SU-DHL-6 (cell line): ENCODE measurements at regions not wholly inside any gene's neighbourhood (a gene's known extent, or its start where the extent isn't known, plus 50 kb on each side); places are given as distances from the start of the nearest gene placed in this dataset.

ENCODE experiments used
- H2AFZ ChIP-seq: fragments of 200-600 bp; sonication (generic); 2 replicates; pipeline ENCODE4 v1.6.1; 2014; ENCODE audit warnings: low read depth, mild to moderate bottlenecking, moderate library complexity, mixed read lengths, antibody characterized with exemption, low read length; ENCODE audit not compliant: severe bottlenecking
- H3F3A ChIP-seq: fragments of 200-600 bp; shearing (Covaris generic); 2 replicates; pipeline ENCODE4 v1.6.0; 2016; ENCODE audit warnings: antibody characterized with exemption, mild to moderate bottlenecking; ENCODE audit not compliant: insufficient read depth
- H3K27ac ChIP-seq: fragments of 200-600 bp; sonication (generic); 2 replicates; pipeline ENCODE4 v1.5.1; 2016; ENCODE audit warnings: low read depth, mild to moderate bottlenecking, low read length, moderate library complexity, mixed read lengths
- H3K27me3 ChIP-seq: fragments of 200-600 bp; sonication (generic), shearing (Covaris generic); 2 replicates; pipeline ENCODE4 v1.6.0; 2014; ENCODE audit warnings: mild to moderate bottlenecking, low read length
- H3K36me3 ChIP-seq: fragments of 200-600 bp; sonication (generic); 2 replicates; pipeline ENCODE4 v1.6.1; 2014; ENCODE audit warnings: mild to moderate bottlenecking, low read length, mixed read lengths
- H3K4me2 ChIP-seq: fragments of 300-600, 200-600 bp; shearing (Covaris generic), sonication (generic); 2 replicates; pipeline ENCODE4 v1.6.0; 2014; ENCODE audit warnings: low read length, low read depth, mild to moderate bottlenecking; ENCODE audit not compliant: poor library complexity, severe bottlenecking
- H3K4me3 ChIP-seq: fragments of 200-600 bp; sonication (generic); 2 replicates; pipeline ENCODE4 v1.5.1; 2014; ENCODE audit warnings: antibody characterized with exemption, low read length, mild to moderate bottlenecking, mixed read lengths; ENCODE audit not compliant: insufficient read depth, poor library complexity, severe bottlenecking
- H3K79me2 ChIP-seq: fragments of 200-600 bp; sonication (generic); 2 replicates; pipeline ENCODE4 v1.6.1; 2014; ENCODE audit warnings: mild to moderate bottlenecking, low read length, moderate library complexity; ENCODE audit not compliant: insufficient read depth
- H3K9ac ChIP-seq: fragments of 200-600 bp; sonication (generic); 2 replicates; pipeline ENCODE4 v1.7.0; 2014; ENCODE audit warnings: mild to moderate bottlenecking, low read length
- H3K9me2 ChIP-seq: fragments of 200-600 bp; sonication (generic); replicated peaks from 2 replicates; pipeline ENCODE4 v1.6.1; 2014; ENCODE audit warnings: low read length; ENCODE audit not compliant: insufficient read depth
- H3K9me3 ChIP-seq: fragments of 200-600 bp; sonication (generic); 2 replicates; pipeline ENCODE4 v1.6.1; 2014; ENCODE audit warnings: low read length, mixed read lengths; ENCODE audit not compliant: insufficient read depth
- H4K20me1 ChIP-seq: fragments of 200-600 bp; sonication (generic); 2 replicates; pipeline ENCODE4 v1.6.1; 2014; ENCODE audit warnings: low read depth, mild to moderate bottlenecking, antibody characterized with exemption, low read length, moderate library complexity, mixed read lengths
- CTCF ChIP-seq: fragments of 200-600 bp; sonication (generic); IDR thresholded peaks from one replicate; pipeline ENCODE4 v1.5.1; 2017; ENCODE audit warnings: antibody characterized with exemption, mild to moderate bottlenecking, low read length, moderate library complexity; ENCODE audit not compliant: insufficient read depth, poor library complexity, severe bottlenecking
- EZH2phosphoT487 ChIP-seq: fragments of 200-600 bp; sonication (generic), shearing (Covaris generic); conservative IDR thresholded peaks from 2 replicates; pipeline ENCODE4 v1.6.1; 2018; ENCODE audit warnings: mild to moderate bottlenecking, antibody characterized with exemption, low read length, moderate library complexity, mixed read lengths

- H3K79me2 ChIP-seq = no peaks in the 10 kb centered on the region
- H3K36me3 ChIP-seq = no peaks in the 10 kb centered on the region
- no peak overlapping the region for H3K4me3 ChIP-seq
- no peak overlapping the region for H3K4me2 ChIP-seq
- H3K27ac ChIP-seq = no peak overlapping the region
- TF ChIP-seq EZH2phosphoT487 = no peak
- no peak for TF ChIP-seq CTCF
- H3K27me3 ChIP-seq = no peaks in the 10 kb centered on the region
- no peak overlapping the region for H3K9ac ChIP-seq
- no peaks in the 10 kb centered on the region for H3F3A ChIP-seq
- no peaks in the 10 kb centered on the region for H4K20me1 ChIP-seq
- no peaks in the 10 kb centered on the region for H3K9me2 ChIP-seq
- H3K9me3 ChIP-seq = no peaks in the 10 kb centered on the region; the same call in 1 of the 2 replicates
- no peak overlapping the region for H2AFZ ChIP-seq
Measured at GRCh38 chr2:111662039-111662770, 221.8 kb downstream of the ANAPC1 start.

GRCh38 chr2:111662771-111663470 lies 221.1 kb downstream of the ANAPC1 start:
- no peaks in the 10 kb centered on the region for H3K79me2 ChIP-seq
- no peak overlapping the region for H3K4me2 ChIP-seq
- no peaks in the 10 kb centered on the region for H3K27me3 ChIP-seq
- H3K27ac ChIP-seq = no peak overlapping the region
- no peaks in the 10 kb centered on the region for H3F3A ChIP-seq
- no peaks in the 10 kb centered on the region; the same call in 1 of the 2 replicates for H3K9me3 ChIP-seq
- no peaks in the 10 kb centered on the region for H3K9me2 ChIP-seq
- TF ChIP-seq EZH2phosphoT487 (no peak), CTCF (no peak)
- no peaks in the 10 kb centered on the region for H4K20me1 ChIP-seq
- no peaks in the 10 kb centered on the region for H3K36me3 ChIP-seq
- no peak overlapping the region for H3K9ac ChIP-seq
- no peak overlapping the region for H2AFZ ChIP-seq
- no peak overlapping the region for H3K4me3 ChIP-seq

- H3F3A ChIP-seq = no peaks in the 10 kb centered on the region
- no peaks in the 10 kb centered on the region; the same call in 1 of the 2 replicates for H3K9me3 ChIP-seq
- H3K4me3 ChIP-seq = no peak overlapping the region
- TF ChIP-seq CTCF (no peak), EZH2phosphoT487 (no peak)
- no peaks in the 10 kb centered on the region for H3K79me2 ChIP-seq
- H3K27me3 ChIP-seq = no peaks in the 10 kb centered on the region
- H3K27ac ChIP-seq = no peak overlapping the region
- no peaks in the 10 kb centered on the region for H4K20me1 ChIP-seq
- no peak overlapping the region for H3K4me2 ChIP-seq
- no peak overlapping the region for H2AFZ ChIP-seq
- H3K9me2 ChIP-seq = no peaks in the 10 kb centered on the region
- no peaks in the 10 kb centered on the region for H3K36me3 ChIP-seq
- no peak overlapping the region for H3K9ac ChIP-seq
Measured at GRCh38 chr2:111663471-111664274, 220.3 kb downstream of the ANAPC1 start.
